Pancreas (tissue), 10 donors: ENCODE measurements at regions not wholly inside any gene's neighbourhood (a gene's known extent, or its start where the extent isn't known, plus 50 kb on each side); places are given as distances from the start of the nearest gene placed in this dataset.
"Not testable (repeated sequence)": the region's sequence is repeated elsewhere in the genome, so short reads cannot be mapped to it uniquely, and the experiment has no call there.

Experiments used
- ATAC-seq, 4 donors: fragments of 200-7000 bp; cut with Tn5 transposase; one replicate each; pipeline versions ENCODE4 v1.8.0 to v1.9.1; 2020; ENCODE audit warnings: mild to moderate bottlenecking in 4 of 4, moderate library complexity in 4 of 4
- DNase-seq, 6 donors: peaks; one replicate each; pipeline ENCODE4 v3.0.0-alpha.2; 2020
- FAIRE-seq: peaks from 2 replicates; lab custom pipeline; 2012; peaks lifted over from hg19 to GRCh38; lab: Jason Lieb, UNC
- H3K27ac ChIP-seq, 4 donors: fragments of 200-600 bp; sonication (generic); 1 replicate in 3 of 4; 2 replicates in 1 of 4; pipeline versions ENCODE4 v1.5.0 to v1.8.0; 2020
- H3K27me3 ChIP-seq, 4 donors: fragments of 200-600 bp; one replicate each; pipeline ENCODE4 v1.8.0; 2021
- H3K36me3 ChIP-seq, 3 donors: fragments of 200-600 bp; sonication (generic) in 1 of 3; one replicate each; pipeline versions ENCODE4 v1.5.0 to v1.8.0; 2020 to 2021
- H3K4me1 ChIP-seq, 3 donors: fragments of 200-600 bp; one replicate each; pipeline ENCODE4 v1.8.0; 2021
- H3K4me3 ChIP-seq, 4 donors: fragments of 200-600 bp; sonication (generic) in 2 of 4; one replicate each; pipeline versions ENCODE4 v1.5.0 to v1.8.0; 2020 to 2021
- H3K9me3 ChIP-seq, 4 donors: fragments of 200-600 bp; one replicate each; pipeline ENCODE4 v1.8.0; 2021
- WGBS, 2 donors: extraction: QIAGEN DNeasy Blood & Tissue Kit; methylation state at CpG; one replicate each; pipeline ENCODE4 v1.1.7; 2013; 5-methylcytosine and 5-hydroxymethylcytosine counted together
- intact Hi-C, 3 donors: fragments of 100-400 bp; cut with DNase I; formaldehyde crosslinking; loops; one replicate each; pipeline versions ENCODE4 v1.11.1 to v1.14.2; 2022
- TF ChIP-seq, protein P1 (sequence below), 4 donors: fragments of 200-600 bp; sonication (generic) in 3 of 4; IDR thresholded peaks; one replicate each; pipeline versions ENCODE4 v1.5.0 to v1.8.0; 2021; ENCODE audit warnings: antibody characterized with exemption in 4 of 4
- donor health status: healthy with polysubstance abuse.
- donor health status: DM: no; HTN: no; CAD: no; lungs with moderate emphysema.
- donor health status: DM: no; HTN: no; CAD: no.
- donor health status: control.
- donor health status: control.
- donor health status: Bipolar disorder and iron deficiency.
- donor health status: DM: yes; HTN: yes; CAD: no.
- donor health status: DM: no; HTN: no; CAD: no.
- donor health status: DM: no; HTN: no; CAD: no.
- donor health status: DM: yes; HTN: yes; CAD: no.

GRCh38 chr12:14072987-14073386 lies 91.6 kb upstream of the GRIN2B start:
- WGBS, 2 donors: 18 to 27% methylated on average over 1 of the region's 1 CpG
- TF ChIP-seq, protein P1, sequence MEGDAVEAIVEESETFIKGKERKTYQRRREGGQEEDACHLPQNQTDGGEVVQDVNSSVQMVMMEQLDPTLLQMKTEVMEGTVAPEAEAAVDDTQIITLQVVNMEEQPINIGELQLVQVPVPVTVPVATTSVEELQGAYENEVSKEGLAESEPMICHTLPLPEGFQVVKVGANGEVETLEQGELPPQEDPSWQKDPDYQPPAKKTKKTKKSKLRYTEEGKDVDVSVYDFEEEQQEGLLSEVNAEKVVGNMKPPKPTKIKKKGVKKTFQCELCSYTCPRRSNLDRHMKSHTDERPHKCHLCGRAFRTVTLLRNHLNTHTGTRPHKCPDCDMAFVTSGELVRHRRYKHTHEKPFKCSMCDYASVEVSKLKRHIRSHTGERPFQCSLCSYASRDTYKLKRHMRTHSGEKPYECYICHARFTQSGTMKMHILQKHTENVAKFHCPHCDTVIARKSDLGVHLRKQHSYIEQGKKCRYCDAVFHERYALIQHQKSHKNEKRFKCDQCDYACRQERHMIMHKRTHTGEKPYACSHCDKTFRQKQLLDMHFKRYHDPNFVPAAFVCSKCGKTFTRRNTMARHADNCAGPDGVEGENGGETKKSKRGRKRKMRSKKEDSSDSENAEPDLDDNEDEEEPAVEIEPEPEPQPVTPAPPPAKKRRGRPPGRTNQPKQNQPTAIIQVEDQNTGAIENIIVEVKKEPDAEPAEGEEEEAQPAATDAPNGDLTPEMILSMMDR (IDR thresholded peaks at IDR 0.05): no peak
- intact Hi-C loops: no loop called here
- no peaks in the 10 kb centered on the region for H3K27me3 ChIP-seq
- H3K9me3 ChIP-seq: no peaks in the 10 kb centered on the region
- no peaks in the 10 kb centered on the region for H3K4me1 ChIP-seq
- H3K4me3 ChIP-seq: no peak overlapping the region
- no peaks in the 10 kb centered on the region for H3K36me3 ChIP-seq
- FAIRE-seq: no peak
- no peak overlapping the region for H3K27ac ChIP-seq
- DNase-seq: no peak
- peak in 1 of 4 donors; percentile 46 for ATAC-seq

GRCh38 chr12:14075797-14076393 lies 94.5 kb upstream of the GRIN2B start:
- Histone ChIP-seq H3K36me3 (no peaks in the 10 kb centered on the region), H3K27ac (no peak overlapping the region), H3K4me3 (no peak overlapping the region), H3K9me3 (no peaks in the 10 kb centered on the region), H3K4me1 (no peaks in the 10 kb centered on the region), H3K27me3 (no peaks in the 10 kb centered on the region)
- no peak for DNase-seq
- TF ChIP-seq, protein P1 (IDR thresholded peaks at IDR 0.05): no peak
- intact Hi-C loops: no loop called here
- no peak for FAIRE-seq
- WGBS, 2 donors: 61 to 62% methylated on average over 2 of the region's 2 CpGs
- no peak for ATAC-seq

- DNase-seq: no peak
- 62 to 66% methylated on average over 1 of the region's 1 CpG for WGBS, 2 donors
- no peak for FAIRE-seq
- no peak for ATAC-seq
- no peak overlapping the region for H3K27ac ChIP-seq
- H3K36me3 ChIP-seq: no peaks in the 10 kb centered on the region
- H3K4me1 ChIP-seq: no peaks in the 10 kb centered on the region
- H3K4me3 ChIP-seq: no peak overlapping the region
- TF ChIP-seq, protein P1 (IDR thresholded peaks at IDR 0.05): no peak
- H3K27me3 ChIP-seq: no peaks in the 10 kb centered on the region
- intact Hi-C loops: no loop called here
- no peaks in the 10 kb centered on the region for H3K9me3 ChIP-seq
Observed at GRCh38 chr12:14076538-14076937, 95.1 kb upstream of the GRIN2B start.

- H3K27me3 ChIP-seq: no peaks in the 10 kb centered on the region
- no peak overlapping the region for H3K4me3 ChIP-seq
- no peak overlapping the region for H3K27ac ChIP-seq
- TF ChIP-seq, protein P1 (IDR thresholded peaks at IDR 0.05): no peak
- no peaks in the 10 kb centered on the region for H3K9me3 ChIP-seq
- FAIRE-seq (no peak), DNase-seq (no peak), ATAC-seq (no peak)
- H3K4me1 ChIP-seq: no peaks in the 10 kb centered on the region
- intact Hi-C loops: no loop called here
- no peaks in the 10 kb centered on the region for H3K36me3 ChIP-seq
Observed at GRCh38 chr12:14086838-14087237, 105.4 kb upstream of the GRIN2B start.

- no peaks in the 10 kb centered on the region for H3K36me3 ChIP-seq
- H3K27ac ChIP-seq: no peak overlapping the region
- DNase-seq (no peak), FAIRE-seq (no peak), ATAC-seq (no peak)
- H3K4me3 ChIP-seq: no peak overlapping the region
- TF ChIP-seq, protein P1 (IDR thresholded peaks at IDR 0.05): no peak
- no peaks in the 10 kb centered on the region for H3K9me3 ChIP-seq
- no peaks in the 10 kb centered on the region for H3K27me3 ChIP-seq
- intact Hi-C loops: no loop called here
- H3K4me1 ChIP-seq: no peaks in the 10 kb centered on the region
- whole genome bisulfite sequencing, 2 donors: 51 to 66% methylated on average over 3 of the region's 3 CpGs
Observed at GRCh38 chr12:14099994-14100393, 118.6 kb upstream of the GRIN2B start.

- H3K9me3 ChIP-seq, DNase-seq, H3K4me3 ChIP-seq, intact Hi-C loops, H3K27ac ChIP-seq, FAIRE-seq, H3K36me3 ChIP-seq, H3K27me3 ChIP-seq, ATAC-seq, H3K4me1 ChIP-seq: not testable (repeated sequence)
- 81 to 97% methylated on average over 1 of the region's 1 CpG for WGBS, 2 donors
Observed at GRCh38 chr12:14101556-14101955, 120.2 kb upstream of the GRIN2B start.
